Epithelial cell of proximal tubule (primary cell): ENCODE measurements at regions not wholly inside any gene's neighbourhood (a gene's known extent, or its start where the extent isn't known, plus 50 kb on each side); places are given as distances from the start of the nearest gene placed in this dataset.

Experiments
- DNase-seq: peaks from one replicate; pipeline ENCODE4 v3.0.0-alpha.2; 2011; ENCODE audit warnings: low read depth
- H3K4me3 ChIP-seq: 2 replicates; pipeline ENCODE4 v1.5.1; 2011; ENCODE audit warnings: low read depth, mild to moderate bottlenecking, low read length
- TF ChIP-seq, protein P1 (sequence below): conservative IDR thresholded peaks from 2 replicates; pipeline ENCODE4 v1.5.1; 2012; ENCODE audit warnings: low read depth, mild to moderate bottlenecking, low read length

DNA sequence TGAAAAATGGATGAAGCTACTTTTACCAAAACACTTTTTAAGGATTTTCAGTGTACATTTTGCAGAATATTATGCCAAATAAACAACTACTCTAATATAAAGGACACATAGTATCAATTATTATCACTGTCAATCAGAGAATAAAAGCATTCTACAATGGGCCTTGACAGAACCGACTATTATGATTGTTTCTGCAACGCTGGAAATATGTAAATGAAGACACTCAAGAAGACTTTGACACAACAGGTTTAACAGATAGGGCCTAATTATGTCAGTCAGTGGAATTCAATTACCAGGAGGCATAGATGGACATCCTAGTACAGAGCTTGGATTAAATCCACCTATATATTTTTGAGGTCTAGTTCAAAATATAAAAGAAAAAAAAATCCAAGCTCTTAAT is 58.7 kb upstream of the SOX5 start:
- TF ChIP-seq, protein P1, sequence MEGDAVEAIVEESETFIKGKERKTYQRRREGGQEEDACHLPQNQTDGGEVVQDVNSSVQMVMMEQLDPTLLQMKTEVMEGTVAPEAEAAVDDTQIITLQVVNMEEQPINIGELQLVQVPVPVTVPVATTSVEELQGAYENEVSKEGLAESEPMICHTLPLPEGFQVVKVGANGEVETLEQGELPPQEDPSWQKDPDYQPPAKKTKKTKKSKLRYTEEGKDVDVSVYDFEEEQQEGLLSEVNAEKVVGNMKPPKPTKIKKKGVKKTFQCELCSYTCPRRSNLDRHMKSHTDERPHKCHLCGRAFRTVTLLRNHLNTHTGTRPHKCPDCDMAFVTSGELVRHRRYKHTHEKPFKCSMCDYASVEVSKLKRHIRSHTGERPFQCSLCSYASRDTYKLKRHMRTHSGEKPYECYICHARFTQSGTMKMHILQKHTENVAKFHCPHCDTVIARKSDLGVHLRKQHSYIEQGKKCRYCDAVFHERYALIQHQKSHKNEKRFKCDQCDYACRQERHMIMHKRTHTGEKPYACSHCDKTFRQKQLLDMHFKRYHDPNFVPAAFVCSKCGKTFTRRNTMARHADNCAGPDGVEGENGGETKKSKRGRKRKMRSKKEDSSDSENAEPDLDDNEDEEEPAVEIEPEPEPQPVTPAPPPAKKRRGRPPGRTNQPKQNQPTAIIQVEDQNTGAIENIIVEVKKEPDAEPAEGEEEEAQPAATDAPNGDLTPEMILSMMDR = no peak
- H3K4me3 ChIP-seq = no peak overlapping the region
- DNase-seq = no peak
